Natural killer cell (primary cell): ENCODE measurements at regions not wholly inside any gene's neighbourhood (a gene's known extent, or its start where the extent isn't known, plus 50 kb on each side); places are given as distances from the start of the nearest gene placed in this dataset.

Source experiments
- ATAC-seq, 3 donors: fragments of 150-1000 bp in 2 of 3; fragments of 200-7000 bp in 1 of 3; cut with Tn5 transposase; 1 replicate in 1 of 3; 2 replicates in 2 of 3; pipeline ENCODE4 v1.10.0; 2021; ENCODE audit warnings: mild to moderate bottlenecking in 2 of 3, moderate library complexity in 2 of 3
- DNase-seq, 2 donors: peaks; one replicate each; pipeline versions ENCODE4 v3.0.0 to v3.0.0-alpha.2; 2013 to 2021; ENCODE audit warnings: mixed read lengths in 1 of 2
- H3K27ac ChIP-seq: one replicate; pipeline ENCODE4 v1.5.1; 2013; ENCODE audit warnings: mild to moderate bottlenecking, low read length
- H3K27me3 ChIP-seq: one replicate; pipeline ENCODE4 v1.6.1; 2013; ENCODE audit warnings: low read length; ENCODE audit not compliant: control insufficient read depth, insufficient read depth
- H3K36me3 ChIP-seq: one replicate; pipeline ENCODE4 v1.6.1; 2013; ENCODE audit warnings: low read length; ENCODE audit not compliant: control insufficient read depth, insufficient read depth
- H3K4me1 ChIP-seq: one replicate; pipeline ENCODE4 v1.6.1; 2013; ENCODE audit warnings: low read length; ENCODE audit not compliant: control insufficient read depth, insufficient read depth
- H3K4me3 ChIP-seq: one replicate; pipeline ENCODE4 v1.5.1; 2013; ENCODE audit warnings: low read length
- H3K9me3 ChIP-seq: one replicate; pipeline ENCODE4 v1.6.1; 2013; ENCODE audit warnings: low read length; ENCODE audit not compliant: control insufficient read depth, insufficient read depth
- H3K27ac Mint-ChIP-seq, 2 donors: one replicate each; pipeline ENCODE4 v1.8.0; 2022; ENCODE audit warnings: mild to moderate bottlenecking in 2 of 2, mixed read lengths in 2 of 2, moderate library complexity in 1 of 2
- H3K27me3 Mint-ChIP-seq, 2 donors: one replicate each; pipeline ENCODE4 v1.8.0; 2022; ENCODE audit warnings: low read depth in 2 of 2, mixed read lengths in 2 of 2
- H3K36me3 Mint-ChIP-seq: one replicate; pipeline ENCODE4 v1.8.0; 2022; ENCODE audit warnings: mixed read lengths
- H3K4me1 Mint-ChIP-seq, 2 donors: one replicate each; pipeline ENCODE4 v1.8.0; 2022; ENCODE audit warnings: mixed read lengths in 2 of 2
- H3K4me3 Mint-ChIP-seq: one replicate; pipeline ENCODE4 v1.8.0; 2022; ENCODE audit warnings: mild to moderate bottlenecking, moderate library complexity, mixed read lengths
- H3K9me3 Mint-ChIP-seq, 2 donors: one replicate each; pipeline ENCODE4 v1.8.0; 2022; ENCODE audit warnings: mixed read lengths in 2 of 2
- CTCF ChIP-seq: fragments of 200-600 bp; IDR thresholded peaks from one replicate; pipeline ENCODE4 v1.8.0; 2022; ENCODE audit warnings: antibody characterized with exemption
- WGBS: methylation state at CpG from one replicate; pipeline ENCODE4 v1.1.7; 2013; ENCODE audit warnings: missing lambda C conversion rate; ENCODE audit not compliant: insufficient coverage; 5-methylcytosine and 5-hydroxymethylcytosine counted together
- intact Hi-C: fragments of 100-400 bp; cut with micrococcal nuclease; formaldehyde crosslinking; loops from one replicate; pipeline ENCODE4 v1.14.2; 2022

DNA sequence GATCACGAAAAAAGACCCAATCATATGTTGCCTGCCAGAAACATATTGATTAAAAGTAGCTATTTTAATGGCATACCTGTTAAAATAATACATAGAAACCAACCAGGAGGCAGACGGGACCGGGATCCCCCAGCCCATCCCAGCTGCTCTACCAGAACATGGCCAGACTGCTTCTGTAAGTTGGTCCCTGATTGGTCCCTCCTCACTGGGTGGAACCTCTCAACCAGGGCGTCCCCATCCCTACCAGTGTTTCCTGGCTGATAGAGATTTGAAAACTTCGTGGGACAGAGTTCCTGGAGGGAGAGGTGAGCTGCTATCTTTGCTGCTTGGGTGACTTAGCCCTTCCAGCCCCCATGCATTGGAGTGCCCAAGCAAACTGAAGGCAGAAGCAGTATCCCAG is 256.2 kb downstream of the TRAM1L1 start:
- intact Hi-C loops = no loop called here
- no peaks in the 10 kb centered on the region for H3K27me3 Mint-ChIP-seq

GRCh38 chr4:116824172-116824571 is 261.2 kb downstream of the TRAM1L1 start:
- TF ChIP-seq CTCF = no peak
- Mint-ChIP-seq H3K4me1 (no peaks in the 10 kb centered on the region), H3K36me3 (no peaks in the 10 kb centered on the region), H3K27ac (no peak overlapping the region), H3K9me3 (peaks cover 12 to 19% of the 10 kb centered on the region in 2 donors), H3K4me3 (no peak overlapping the region), H3K27me3 (no peaks in the 10 kb centered on the region)
- DNase-seq (no peak), ATAC-seq (no peak)
- H3K27ac ChIP-seq = no peak overlapping the region
- intact Hi-C loops = no loop called here
- H3K36me3 ChIP-seq = no peaks in the 10 kb centered on the region
- no peaks in the 10 kb centered on the region for H3K9me3 ChIP-seq
- no CpG with 5 or more reads among the region's 2 CpGs for WGBS
- no peaks in the 10 kb centered on the region for H3K4me1 ChIP-seq
- no peaks in the 10 kb centered on the region for H3K27me3 ChIP-seq
- no peak overlapping the region for H3K4me3 ChIP-seq

More for the DNA sequence above, 256.2 kb downstream of the TRAM1L1 start:
- no peaks in the 10 kb centered on the region for H3K36me3 Mint-ChIP-seq
- Histone ChIP-seq H3K9me3 (peaks cover 3% of the 10 kb centered on the region), H3K27me3 (no peaks in the 10 kb centered on the region), H3K4me1 (no peaks in the 10 kb centered on the region), H3K27ac (no peak overlapping the region), H3K4me3 (no peak overlapping the region), H3K36me3 (no peaks in the 10 kb centered on the region)
- peaks cover 24 to 31% of the 10 kb centered on the region in 2 donors for H3K9me3 Mint-ChIP-seq
- ATAC-seq (no peak), DNase-seq (no peak)
- H3K4me3 Mint-ChIP-seq = no peak overlapping the region
- H3K27ac Mint-ChIP-seq = no peak overlapping the region
- 82% methylated on average over 5 of the region's 5 CpGs for WGBS
- TF ChIP-seq CTCF = no peak
- H3K4me1 Mint-ChIP-seq = no peaks in the 10 kb centered on the region

DNA sequence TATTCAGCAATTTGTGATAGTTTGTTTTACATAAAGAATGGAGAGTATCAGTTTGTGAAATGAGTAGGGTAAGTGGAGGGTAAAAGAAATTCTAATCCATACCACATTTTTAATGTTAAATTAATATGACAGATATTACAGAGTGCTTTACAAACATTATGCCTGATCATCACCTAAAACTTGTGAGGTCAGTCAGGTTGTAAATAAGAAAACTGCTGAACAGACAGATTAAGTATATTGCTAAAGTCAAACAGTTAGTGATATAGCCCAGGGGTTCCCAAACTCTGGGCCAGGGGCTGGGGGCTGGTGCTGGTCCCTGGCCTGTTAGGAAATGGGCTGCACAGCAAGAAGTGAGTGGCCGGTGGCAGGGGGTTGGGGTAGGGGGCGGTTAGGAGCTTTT is 273.6 kb downstream of the TRAM1L1 start:
- peaks cover 11 to 12% of the 10 kb centered on the region in 2 donors for H3K9me3 Mint-ChIP-seq
- Histone ChIP-seq H3K4me1 (no peaks in the 10 kb centered on the region), H3K27ac (no peak overlapping the region), H3K4me3 (no peak overlapping the region), H3K36me3 (no peaks in the 10 kb centered on the region), H3K27me3 (no peaks in the 10 kb centered on the region), H3K9me3 (peaks cover 8% of the 10 kb centered on the region)
- DNase-seq (no peak), ATAC-seq (no peak)
- intact Hi-C loops = no loop called here
- H3K36me3 Mint-ChIP-seq = peaks cover 8% of the 10 kb centered on the region
- no peak for TF ChIP-seq CTCF
- no peak overlapping the region for H3K27ac Mint-ChIP-seq
- H3K4me3 Mint-ChIP-seq = no peak overlapping the region
- H3K27me3 Mint-ChIP-seq = no peaks in the 10 kb centered on the region
- H3K4me1 Mint-ChIP-seq = no peaks in the 10 kb centered on the region
- WGBS = no CpG with 5 or more reads among the region's 2 CpGs

GRCh38 chr4:116796022-116796421 is 289.4 kb downstream of the TRAM1L1 start:
- 88% methylated on average over 2 of the region's 2 CpGs for WGBS
- intact Hi-C loops = no loop called here
- no peak for TF ChIP-seq CTCF

More at GRCh38 chr4:116796022-116796421, 289.4 kb downstream of the TRAM1L1 start:
- Mint-ChIP-seq H3K36me3 (no peaks in the 10 kb centered on the region), H3K27ac (no peak overlapping the region), H3K4me3 (no peak overlapping the region), H3K4me1 (no peaks in the 10 kb centered on the region), H3K9me3 (peaks cover 6 to 9% of the 10 kb centered on the region in 2 donors), H3K27me3 (no peaks in the 10 kb centered on the region)
- H3K4me1 ChIP-seq = no peaks in the 10 kb centered on the region
- no peak for DNase-seq
- no peaks in the 10 kb centered on the region for H3K36me3 ChIP-seq
- no peak for ATAC-seq
- no peaks in the 10 kb centered on the region for H3K9me3 ChIP-seq
- no peak overlapping the region for H3K4me3 ChIP-seq
- H3K27ac ChIP-seq = no peak overlapping the region
- H3K27me3 ChIP-seq = no peaks in the 10 kb centered on the region
